ENCODE measurements at regions not wholly inside any gene's neighbourhood (a gene's known extent, or its start where the extent isn't known, plus 50 kb on each side); places are given as distances from the start of the nearest gene placed in this dataset.

DNA sequence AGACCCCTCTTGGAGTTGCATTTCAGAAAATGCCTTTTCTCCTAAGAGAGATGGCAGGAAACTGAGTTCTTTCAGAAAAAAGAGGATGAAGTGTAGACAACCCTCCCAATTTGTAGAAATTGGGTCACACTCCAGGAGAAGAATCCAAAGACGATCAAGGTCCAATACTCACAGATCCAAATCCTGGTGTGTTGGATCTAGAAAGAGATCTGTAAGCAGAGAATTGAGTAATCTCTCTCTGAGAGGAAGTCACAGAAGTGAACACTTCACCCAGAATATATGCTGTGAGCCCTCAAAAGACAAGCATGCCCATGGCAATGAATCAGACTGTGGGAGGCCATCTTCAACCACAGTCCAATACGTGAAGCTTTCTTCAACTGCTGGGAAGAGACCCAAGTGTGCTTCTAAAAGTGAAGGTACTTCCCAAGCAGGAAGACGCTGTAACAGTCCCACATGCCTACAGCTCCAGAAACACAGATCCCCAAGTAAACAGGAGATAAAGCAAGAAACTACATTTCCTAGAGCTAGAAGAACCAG, 182.7 kb downstream of the SMC2 start:
- TF ChIP-seq, protein P1, sequence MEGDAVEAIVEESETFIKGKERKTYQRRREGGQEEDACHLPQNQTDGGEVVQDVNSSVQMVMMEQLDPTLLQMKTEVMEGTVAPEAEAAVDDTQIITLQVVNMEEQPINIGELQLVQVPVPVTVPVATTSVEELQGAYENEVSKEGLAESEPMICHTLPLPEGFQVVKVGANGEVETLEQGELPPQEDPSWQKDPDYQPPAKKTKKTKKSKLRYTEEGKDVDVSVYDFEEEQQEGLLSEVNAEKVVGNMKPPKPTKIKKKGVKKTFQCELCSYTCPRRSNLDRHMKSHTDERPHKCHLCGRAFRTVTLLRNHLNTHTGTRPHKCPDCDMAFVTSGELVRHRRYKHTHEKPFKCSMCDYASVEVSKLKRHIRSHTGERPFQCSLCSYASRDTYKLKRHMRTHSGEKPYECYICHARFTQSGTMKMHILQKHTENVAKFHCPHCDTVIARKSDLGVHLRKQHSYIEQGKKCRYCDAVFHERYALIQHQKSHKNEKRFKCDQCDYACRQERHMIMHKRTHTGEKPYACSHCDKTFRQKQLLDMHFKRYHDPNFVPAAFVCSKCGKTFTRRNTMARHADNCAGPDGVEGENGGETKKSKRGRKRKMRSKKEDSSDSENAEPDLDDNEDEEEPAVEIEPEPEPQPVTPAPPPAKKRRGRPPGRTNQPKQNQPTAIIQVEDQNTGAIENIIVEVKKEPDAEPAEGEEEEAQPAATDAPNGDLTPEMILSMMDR (IDR thresholded peaks at IDR 0.05; ENCODE audit: low read depth, low read length, missing control alignments) = no peak
- in situ Hi-C loops (cut with HindIII; ENCODE audit: low sequenced_read_pairs) = no loop called here
- DNase-seq (ENCODE audit: low read depth) = peak; percentile 36
- no peak overlapping the region for H3K4me3 ChIP-seq (ENCODE audit: low read depth, low read length)

DNA sequence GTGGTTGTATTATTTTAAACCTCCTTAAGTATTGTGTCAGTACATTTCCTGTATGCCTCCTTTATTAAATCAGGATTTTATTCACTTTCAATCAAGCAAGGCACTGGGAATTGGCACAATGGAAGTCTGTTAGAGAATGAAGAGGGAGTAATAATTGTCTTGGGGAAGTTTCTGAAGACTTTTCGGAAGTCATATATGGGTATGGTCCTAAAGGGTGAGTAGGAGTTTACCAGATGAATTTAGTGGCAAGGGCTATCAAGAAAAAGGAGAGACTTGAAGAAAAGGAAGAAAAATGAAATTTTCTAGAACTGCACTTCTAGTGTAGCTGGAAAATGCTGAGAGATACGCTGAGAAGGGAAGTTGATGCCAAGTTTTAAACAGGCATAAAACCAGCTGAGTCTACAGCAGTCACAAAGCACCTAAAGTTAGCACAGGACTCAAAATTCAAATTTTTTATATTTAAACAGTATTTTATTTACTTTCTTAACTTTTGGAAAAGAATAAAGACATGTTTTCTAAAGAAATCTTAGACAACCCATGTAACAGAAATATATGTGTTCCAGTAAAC, 184.9 kb downstream of the SMC2 start:
- in situ Hi-C loops (cut with HindIII; ENCODE audit: low sequenced_read_pairs) = no loop called here
- no peak overlapping the region for H3K4me3 ChIP-seq (ENCODE audit: low read depth, low read length)
- no peak for DNase-seq (ENCODE audit: low read depth)
- TF ChIP-seq, protein P1 (IDR thresholded peaks at IDR 0.05; ENCODE audit: low read depth, low read length, missing control alignments) = no peak

DNA sequence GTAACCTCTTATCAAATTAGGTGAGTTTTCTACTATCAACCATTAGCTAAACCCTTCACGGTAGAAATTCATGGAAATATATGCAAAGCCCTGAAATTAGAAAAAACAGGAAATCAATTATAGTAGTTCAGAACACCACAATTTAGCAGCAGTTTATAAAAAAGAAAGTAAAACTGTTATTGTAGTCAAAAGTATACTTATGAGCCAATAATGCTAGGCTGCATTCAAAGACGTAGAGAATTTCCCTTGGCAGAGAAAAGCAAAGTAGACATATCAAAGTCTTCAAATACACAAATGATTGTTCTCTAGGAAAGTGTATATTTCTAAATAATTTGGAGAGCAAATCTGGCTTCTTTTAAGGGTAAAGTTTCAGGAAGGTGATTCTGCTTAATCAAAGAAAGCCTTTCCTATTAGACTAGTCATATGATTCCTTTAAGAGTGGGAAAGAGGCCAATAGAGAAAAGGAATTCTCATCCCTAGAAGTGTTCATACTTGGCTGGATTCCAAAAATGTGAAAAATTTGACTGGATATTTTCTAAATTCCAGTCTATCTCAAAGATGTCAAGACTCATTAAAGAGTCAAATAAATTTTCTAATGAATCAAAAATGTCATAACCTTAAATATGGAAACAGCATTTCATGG, 185.5 kb downstream of the SMC2 start:
- no peak overlapping the region for H3K4me3 ChIP-seq (ENCODE audit: low read depth, low read length)
- TF ChIP-seq, protein P1 (IDR thresholded peaks at IDR 0.05; ENCODE audit: low read depth, low read length, missing control alignments) = no peak
- peak; percentile 47 for DNase-seq (ENCODE audit: low read depth)
- in situ Hi-C loops (cut with HindIII; ENCODE audit: low sequenced_read_pairs) = no loop called here

DNA sequence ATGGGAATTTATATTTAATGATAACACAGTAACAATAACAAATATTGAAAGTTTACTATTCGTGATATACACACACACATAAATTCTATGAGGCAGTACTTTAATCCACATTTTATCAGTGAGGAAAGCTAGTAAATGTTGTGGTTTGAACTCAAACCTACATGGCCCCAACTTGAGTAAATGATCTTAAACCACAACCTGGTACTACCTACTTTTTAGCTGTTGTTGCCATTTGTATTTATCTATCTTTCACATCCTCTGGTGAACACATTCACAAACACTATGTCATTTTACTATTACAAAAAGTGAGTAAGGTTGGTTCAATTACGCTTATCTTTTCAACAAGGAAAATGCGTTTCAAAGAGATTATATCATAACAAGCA, 186.1 kb downstream of the SMC2 start:
- TF ChIP-seq, protein P1 (IDR thresholded peaks at IDR 0.05; ENCODE audit: low read depth, low read length, missing control alignments) = no peak
- in situ Hi-C loops (cut with HindIII; ENCODE audit: low sequenced_read_pairs) = no loop called here
- no peak overlapping the region for H3K4me3 ChIP-seq (ENCODE audit: low read depth, low read length)
- DNase-seq (ENCODE audit: low read depth) = no peak

DNA sequence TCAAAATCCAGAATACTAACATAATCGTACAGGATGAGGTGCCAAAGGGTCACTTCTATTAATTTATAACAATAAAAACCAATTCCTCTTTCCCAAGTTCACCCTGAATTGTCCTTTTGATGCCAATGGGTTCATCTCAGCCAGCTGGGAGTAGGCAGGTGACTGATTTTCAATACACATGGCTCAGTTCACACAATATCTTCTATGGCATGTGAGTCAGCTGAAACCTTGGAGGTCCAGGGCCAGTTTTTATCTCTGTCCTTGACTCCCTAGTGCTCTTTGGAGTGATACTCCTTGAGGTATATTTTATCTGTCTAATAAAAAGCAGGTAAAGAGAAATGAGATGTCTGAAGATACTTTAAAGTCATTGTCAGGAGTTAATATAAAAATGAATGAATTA, 186.6 kb downstream of the SMC2 start:
- DNase-seq (ENCODE audit: low read depth) = no peak
- in situ Hi-C loops (cut with HindIII; ENCODE audit: low sequenced_read_pairs) = no loop called here
- H3K4me3 ChIP-seq (ENCODE audit: low read depth, low read length) = no peak overlapping the region
- TF ChIP-seq, protein P1 (IDR thresholded peaks at IDR 0.05; ENCODE audit: low read depth, low read length, missing control alignments) = no peak

DNA sequence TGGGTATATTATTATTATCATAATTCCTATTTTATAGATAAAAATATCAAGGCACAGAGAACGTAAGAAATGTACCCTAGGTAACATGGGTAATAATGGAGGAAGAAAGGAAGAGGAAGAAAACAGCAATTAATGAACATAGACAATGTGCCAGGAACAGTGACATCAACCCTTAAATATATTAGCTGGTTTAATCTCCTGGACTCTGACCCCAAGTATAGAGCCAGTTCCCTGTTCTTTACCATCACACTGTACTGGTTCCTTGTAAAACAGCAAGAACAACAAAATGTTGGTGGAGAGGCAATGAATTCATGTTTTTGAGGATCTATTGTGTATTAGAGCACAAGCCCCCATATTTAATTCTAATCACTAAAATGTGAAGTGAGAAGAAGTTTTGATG, 192.1 kb downstream of the SMC2 start:
- TF ChIP-seq, protein P1 (IDR thresholded peaks at IDR 0.05; ENCODE audit: low read depth, low read length, missing control alignments) = no peak
- in situ Hi-C loops (cut with HindIII; ENCODE audit: low sequenced_read_pairs) = no loop called here
- no peak overlapping the region for H3K4me3 ChIP-seq (ENCODE audit: low read depth, low read length)
- DNase-seq (ENCODE audit: low read depth) = no peak
